ENCODE measurements at regions not wholly inside any gene's neighbourhood (a gene's known extent, or its start where the extent isn't known, plus 50 kb on each side); places are given as distances from the start of the nearest gene placed in this dataset.

DNA sequence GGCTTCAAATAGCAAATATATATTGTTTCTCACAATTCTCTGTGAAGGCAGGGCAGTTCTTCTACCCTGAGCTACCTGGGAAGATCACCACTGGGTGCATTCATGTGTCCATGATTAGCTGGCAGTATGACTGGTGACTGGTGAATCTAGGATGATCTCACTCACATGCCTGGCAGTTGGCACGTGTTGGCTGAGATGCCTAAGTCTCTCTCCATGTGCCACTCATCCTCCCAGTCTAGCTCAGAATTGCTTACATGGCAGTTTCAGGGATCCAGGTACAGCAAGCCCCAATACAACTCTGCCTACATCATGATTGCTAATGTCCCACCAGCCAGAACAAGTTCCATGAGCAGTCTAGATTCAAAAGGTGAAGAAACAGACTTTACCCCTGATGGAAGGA lies 346.8 kb upstream of the CNR1 start:
- peak overlapping the region in 1 of 2 experiments; percentile 19; a peak in 1 of 5 replicates for H3K4me3 Mint-ChIP-seq
- Histone ChIP-seq H4K5ac (ENCODE audit: insufficient read length, low read depth, low read length) (no peak overlapping the region), H3K14ac (ENCODE audit: insufficient read depth, low read length) (no peak overlapping the region), H2BK20ac (ENCODE audit: low read depth, low read length, poor library complexity, severe bottlenecking) (no peak overlapping the region), H3K9me3 (ENCODE audit: control insufficient read depth, low read depth, low read length) (no peaks in the 10 kb centered on the region), H4K8ac (replicated peaks; ENCODE audit: insufficient read length, low read depth, low read length) (no peak overlapping the region), H3T11ph (ENCODE audit: low read length) (no peak overlapping the region), H2BK120ac (ENCODE audit: low read depth, low read length, poor library complexity, severe bottlenecking) (no peak overlapping the region), H3K56ac (ENCODE audit: insufficient read length, low read depth, low read length) (no peak overlapping the region), H3K79me1 (ENCODE audit: insufficient read depth, low read depth, low read length, poor library complexity, severe bottlenecking) (no peaks in the 10 kb centered on the region), H2AK5ac (ENCODE audit: insufficient read length, low read length) (no peak overlapping the region), H3K23ac (ENCODE audit: insufficient read length, low read depth, low read length) (no peak overlapping the region), H3K79me2 (ENCODE audit: insufficient read depth, low read length) (no peaks in the 10 kb centered on the region), H2BK15ac (ENCODE audit: low read depth, low read length) (no peak overlapping the region), H4K91ac (ENCODE audit: insufficient read length, low read depth, low read length) (no peak overlapping the region), H3K27ac (ENCODE audit: insufficient read length, low read depth, low read length) (no peak overlapping the region), H3K23me2 (ENCODE audit: insufficient read length, low read depth, low read length, poor library complexity, severe bottlenecking) (no peaks in the 10 kb centered on the region), H3K4ac (ENCODE audit: low read depth, low read length) (no peak overlapping the region), H2BK12ac (ENCODE audit: insufficient read length, low read depth, low read length) (no peak overlapping the region), H4K20me1 (ENCODE audit: control insufficient read depth, insufficient read depth, insufficient read length) (no peaks in the 10 kb centered on the region), H3K4me2 (ENCODE audit: insufficient read depth, insufficient read length, low read length) (no peak overlapping the region), H2AFZ (ENCODE audit: low read length) (no peak overlapping the region), H3K4me1 (ENCODE audit: insufficient read depth, low read length) (no peaks in the 10 kb centered on the region), H3K18ac (ENCODE audit: insufficient read length, low read depth, low read length) (no peak overlapping the region), H3K27me3 (ENCODE audit: insufficient read depth, low read length) (no peaks in the 10 kb centered on the region), H2BK5ac (ENCODE audit: insufficient read length, low read length) (no peak overlapping the region), H3K9ac (ENCODE audit: extremely low read depth, insufficient read length, low read length) (no peak overlapping the region)
- TF ChIP-seq, protein P1, sequence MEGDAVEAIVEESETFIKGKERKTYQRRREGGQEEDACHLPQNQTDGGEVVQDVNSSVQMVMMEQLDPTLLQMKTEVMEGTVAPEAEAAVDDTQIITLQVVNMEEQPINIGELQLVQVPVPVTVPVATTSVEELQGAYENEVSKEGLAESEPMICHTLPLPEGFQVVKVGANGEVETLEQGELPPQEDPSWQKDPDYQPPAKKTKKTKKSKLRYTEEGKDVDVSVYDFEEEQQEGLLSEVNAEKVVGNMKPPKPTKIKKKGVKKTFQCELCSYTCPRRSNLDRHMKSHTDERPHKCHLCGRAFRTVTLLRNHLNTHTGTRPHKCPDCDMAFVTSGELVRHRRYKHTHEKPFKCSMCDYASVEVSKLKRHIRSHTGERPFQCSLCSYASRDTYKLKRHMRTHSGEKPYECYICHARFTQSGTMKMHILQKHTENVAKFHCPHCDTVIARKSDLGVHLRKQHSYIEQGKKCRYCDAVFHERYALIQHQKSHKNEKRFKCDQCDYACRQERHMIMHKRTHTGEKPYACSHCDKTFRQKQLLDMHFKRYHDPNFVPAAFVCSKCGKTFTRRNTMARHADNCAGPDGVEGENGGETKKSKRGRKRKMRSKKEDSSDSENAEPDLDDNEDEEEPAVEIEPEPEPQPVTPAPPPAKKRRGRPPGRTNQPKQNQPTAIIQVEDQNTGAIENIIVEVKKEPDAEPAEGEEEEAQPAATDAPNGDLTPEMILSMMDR (conservative IDR thresholded peaks at IDR 0.05), result no peak
- no peaks in the 10 kb centered on the region for H3K4me1 Mint-ChIP-seq
- no peak for DNase-seq
- no peaks in the 10 kb centered on the region; the same call in 1 of the 2 replicates for H3K27me3 Mint-ChIP-seq (ENCODE audit: low read depth)
- peaks cover 4 to 8% of the 10 kb centered on the region in 2 experiments; a peak in 3 of 5 replicates for H3K9me3 Mint-ChIP-seq
- no CpG with 5 or more reads among the region's 1 CpG for WGBS (ENCODE audit: extremely low coverage, insufficient read length, low lambda C conversion rate)
- no peak overlapping the region for H3K27ac Mint-ChIP-seq
- peaks cover 0 to 6% (median under 1%) of the 10 kb centered on the region in 3 experiments; a peak in 5 of 7 replicates for H3K36me3 Mint-ChIP-seq (ENCODE audit: insufficient read depth in 1 of 3, low read depth in 3 of 3)

Measured in H9 (cell line).